IPS-20b (cell line): ENCODE measurements at regions not wholly inside any gene's neighbourhood (a gene's known extent, or its start where the extent isn't known, plus 50 kb on each side); places are given as distances from the start of the nearest gene placed in this dataset.

ENCODE experiments used
- H3K27ac ChIP-seq: one replicate; pipeline ENCODE4 v1.5.1; 2013; ENCODE audit warnings: low read length
- H3K27me3 ChIP-seq: 2 replicates; pipeline ENCODE4 v1.6.1; 2013; ENCODE audit warnings: mild to moderate bottlenecking, low read length, inconsistent platforms; ENCODE audit not compliant: insufficient read depth
- H3K36me3 ChIP-seq: 2 replicates; pipeline ENCODE4 v1.6.1; 2013; ENCODE audit warnings: low read depth, mild to moderate bottlenecking, inconsistent platforms, low read length, moderate library complexity; ENCODE audit not compliant: insufficient read depth
- H3K4me1 ChIP-seq: 2 replicates; pipeline ENCODE4 v1.6.1; 2013; ENCODE audit warnings: mild to moderate bottlenecking, control low read depth, inconsistent platforms, low read length, moderate library complexity; ENCODE audit not compliant: insufficient read depth
- H3K4me3 ChIP-seq: 2 replicates; pipeline ENCODE4 v1.5.1; 2013; ENCODE audit warnings: mild to moderate bottlenecking, low read length, inconsistent platforms
- H3K9ac ChIP-seq: 2 replicates; pipeline ENCODE4 v1.6.1; 2013; ENCODE audit warnings: low read depth, mild to moderate bottlenecking, inconsistent platforms, low read length, moderate library complexity
- H3K9me3 ChIP-seq: 2 replicates; pipeline ENCODE4 v1.6.1; 2013; ENCODE audit warnings: mild to moderate bottlenecking, low read depth, low read length, inconsistent platforms; ENCODE audit not compliant: insufficient read depth

DNA sequence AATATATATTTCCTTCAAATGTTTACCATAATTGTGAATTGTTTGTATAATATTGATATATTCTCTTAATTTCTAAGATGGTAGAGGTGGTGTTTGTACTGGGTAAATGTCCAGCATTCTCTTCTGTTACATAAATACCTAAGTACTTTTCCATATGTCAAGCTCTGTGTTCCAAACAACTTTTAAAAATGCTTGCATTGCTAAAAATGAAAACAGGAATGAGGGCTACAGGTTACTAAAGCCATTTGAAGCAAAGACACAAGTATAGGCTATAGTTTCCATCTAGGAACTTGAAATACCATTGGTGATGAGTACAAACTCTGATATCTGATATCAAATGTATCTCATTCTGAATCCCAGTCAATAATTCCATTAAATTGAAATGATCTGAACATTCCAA lies 233.6 kb upstream of the SORCS1 start:
- no peaks in the 10 kb centered on the region for H3K9me3 ChIP-seq
- H3K4me1 ChIP-seq: no peaks in the 10 kb centered on the region
- H3K36me3 ChIP-seq: no peaks in the 10 kb centered on the region
- no peak overlapping the region for H3K9ac ChIP-seq
- no peaks in the 10 kb centered on the region for H3K27me3 ChIP-seq
- no peak overlapping the region for H3K4me3 ChIP-seq
- H3K27ac ChIP-seq: no peak overlapping the region

DNA sequence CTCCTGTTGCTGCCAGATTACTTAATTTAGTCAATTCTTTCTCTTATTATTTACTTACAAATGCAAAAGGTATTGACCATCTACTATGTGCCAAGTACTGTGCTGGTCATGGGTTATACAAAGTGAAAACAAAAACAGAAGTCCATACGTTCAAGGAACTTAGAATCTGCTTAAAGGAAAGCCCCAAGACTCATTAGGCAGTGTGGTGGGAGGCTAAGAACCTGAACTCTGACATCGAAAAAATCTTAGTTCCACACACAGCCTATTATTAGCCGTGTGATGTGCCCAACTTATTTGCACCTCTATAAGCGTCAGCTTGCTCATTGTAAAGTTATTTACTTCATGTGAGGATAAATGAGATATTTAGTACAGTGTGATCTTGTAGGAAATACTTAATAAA lies 227.4 kb upstream of the SORCS1 start:
- H3K9me3 ChIP-seq: no peaks in the 10 kb centered on the region
- H3K4me3 ChIP-seq: no peak overlapping the region
- no peaks in the 10 kb centered on the region for H3K36me3 ChIP-seq
- H3K27me3 ChIP-seq: peaks cover 26% of the 10 kb centered on the region; the same call in 1 of the 2 replicates
- no peaks in the 10 kb centered on the region; the same call in 1 of the 2 replicates for H3K4me1 ChIP-seq
- H3K27ac ChIP-seq: no peak overlapping the region
- no peak overlapping the region for H3K9ac ChIP-seq

DNA sequence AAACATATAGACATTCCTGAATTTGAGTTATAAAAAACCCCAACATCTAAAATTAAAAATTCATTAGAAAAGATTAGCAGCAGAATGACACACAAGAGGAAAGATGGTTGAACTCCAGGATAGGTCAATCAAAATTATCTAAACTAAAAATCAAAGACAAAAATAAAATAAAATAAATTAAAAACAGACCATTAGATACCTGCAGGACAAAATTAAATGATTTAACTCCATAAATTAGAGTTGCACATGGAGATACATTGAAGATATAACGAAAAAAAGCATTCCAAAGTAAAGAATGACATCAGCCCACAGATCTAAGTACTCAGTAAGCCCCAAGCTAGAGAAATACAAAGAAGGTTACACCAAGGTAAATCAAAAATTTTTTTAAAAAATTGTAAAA lies 226.1 kb upstream of the SORCS1 start:
- no peak overlapping the region for H3K9ac ChIP-seq
- H3K27me3 ChIP-seq: peaks cover 26% of the 10 kb centered on the region; the same call in 1 of the 2 replicates
- no peak overlapping the region for H3K4me3 ChIP-seq
- no peaks in the 10 kb centered on the region for H3K36me3 ChIP-seq
- H3K9me3 ChIP-seq: no peaks in the 10 kb centered on the region
- H3K27ac ChIP-seq: no peak overlapping the region
- H3K4me1 ChIP-seq: no peaks in the 10 kb centered on the region; the same call in 1 of the 2 replicates

DNA sequence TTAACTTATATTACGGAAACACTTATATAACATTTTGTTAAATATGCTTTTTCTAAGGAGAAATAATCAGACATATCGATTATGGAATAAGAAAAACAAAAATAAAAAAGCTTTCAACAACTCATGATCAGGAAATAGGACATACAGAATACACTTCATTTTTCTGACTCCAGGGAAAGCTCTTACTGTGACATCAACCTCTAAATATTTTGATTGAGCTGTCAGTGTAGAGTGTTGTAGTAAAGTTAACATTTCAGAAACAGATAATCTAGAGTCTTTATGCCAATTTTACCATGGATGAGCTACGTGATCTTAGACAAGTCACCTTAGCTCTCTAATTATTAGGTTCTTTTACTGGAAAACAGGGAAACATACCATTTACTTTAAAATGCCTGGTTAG lies 218.9 kb upstream of the SORCS1 start:
- no peaks in the 10 kb centered on the region for H3K9me3 ChIP-seq
- H3K4me1 ChIP-seq: no peaks in the 10 kb centered on the region
- no peak overlapping the region for H3K27ac ChIP-seq
- H3K9ac ChIP-seq: no peak overlapping the region
- no peaks in the 10 kb centered on the region for H3K36me3 ChIP-seq
- no peak overlapping the region for H3K4me3 ChIP-seq
- peaks cover 9% of the 10 kb centered on the region; the same call in 1 of the 2 replicates for H3K27me3 ChIP-seq

DNA sequence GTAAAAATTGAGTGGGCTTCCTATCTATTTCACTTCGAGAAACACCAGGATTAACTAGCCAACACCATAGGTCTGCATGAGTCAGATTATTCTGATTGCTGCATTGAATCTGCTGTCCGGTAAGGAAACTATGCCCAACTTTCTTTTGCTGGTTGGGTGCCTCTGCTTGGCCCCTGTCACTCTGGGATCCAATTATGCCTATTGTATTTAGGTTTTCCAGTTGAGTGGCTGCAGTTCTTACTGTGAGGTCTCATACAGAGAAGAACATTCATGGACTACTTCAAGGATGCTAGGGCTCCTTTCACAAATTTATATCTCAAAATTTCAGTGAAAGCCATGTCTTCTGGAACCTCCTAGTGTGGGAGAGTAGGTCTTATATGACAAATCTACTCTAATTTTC lies 215.1 kb upstream of the SORCS1 start:
- no peak overlapping the region for H3K9ac ChIP-seq
- no peaks in the 10 kb centered on the region for H3K27me3 ChIP-seq
- H3K4me1 ChIP-seq: no peaks in the 10 kb centered on the region
- no peak overlapping the region for H3K4me3 ChIP-seq
- H3K9me3 ChIP-seq: no peaks in the 10 kb centered on the region
- no peak overlapping the region for H3K27ac ChIP-seq
- no peaks in the 10 kb centered on the region for H3K36me3 ChIP-seq

DNA sequence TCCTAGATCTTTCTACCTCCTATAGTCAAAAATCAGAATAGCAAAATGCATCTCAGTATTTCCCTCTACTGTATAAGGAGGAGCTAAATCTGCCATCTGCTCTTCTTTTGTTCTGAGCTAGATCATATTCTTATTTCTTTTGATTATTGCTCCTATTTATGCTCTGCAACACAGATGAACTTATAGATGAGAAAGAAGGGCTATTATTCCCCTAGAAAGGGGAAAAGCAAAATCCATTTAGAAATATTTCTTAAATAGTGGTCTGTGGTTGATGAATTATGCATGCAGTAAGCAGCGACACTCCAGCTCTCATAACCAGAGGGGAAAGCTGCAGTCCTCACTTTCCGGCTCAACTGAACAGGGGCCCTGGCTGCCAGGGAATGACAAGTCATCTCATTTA lies 207.3 kb upstream of the SORCS1 start:
- H3K9me3 ChIP-seq: no peaks in the 10 kb centered on the region
- no peak overlapping the region for H3K9ac ChIP-seq
- H3K36me3 ChIP-seq: no peaks in the 10 kb centered on the region
- H3K4me1 ChIP-seq: no peaks in the 10 kb centered on the region
- no peak overlapping the region for H3K27ac ChIP-seq
- H3K27me3 ChIP-seq: no peaks in the 10 kb centered on the region
- H3K4me3 ChIP-seq: no peak overlapping the region

DNA sequence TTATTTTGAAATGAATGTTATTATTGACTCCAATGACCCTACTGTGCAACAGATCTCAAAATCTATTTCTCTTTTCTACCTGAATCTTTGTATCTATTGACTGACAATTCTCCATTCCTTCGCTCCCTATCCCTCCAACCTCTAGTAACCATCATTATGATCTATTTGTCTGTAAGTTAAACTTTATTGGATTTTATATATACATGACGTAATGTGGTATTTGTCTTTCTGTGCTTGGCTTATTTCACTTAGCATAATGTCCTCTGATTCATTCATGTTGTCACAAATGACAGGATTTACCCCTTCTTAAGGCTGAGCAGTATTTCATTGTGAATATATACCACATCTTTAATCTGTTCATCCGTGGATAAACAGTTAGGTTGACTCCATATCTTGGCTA lies 200.4 kb upstream of the SORCS1 start:
- no peak overlapping the region for H3K27ac ChIP-seq
- H3K4me1 ChIP-seq: no peaks in the 10 kb centered on the region
- no peak overlapping the region for H3K9ac ChIP-seq
- no peaks in the 10 kb centered on the region for H3K9me3 ChIP-seq
- H3K36me3 ChIP-seq: no peaks in the 10 kb centered on the region
- no peaks in the 10 kb centered on the region for H3K27me3 ChIP-seq
- no peak overlapping the region for H3K4me3 ChIP-seq

DNA sequence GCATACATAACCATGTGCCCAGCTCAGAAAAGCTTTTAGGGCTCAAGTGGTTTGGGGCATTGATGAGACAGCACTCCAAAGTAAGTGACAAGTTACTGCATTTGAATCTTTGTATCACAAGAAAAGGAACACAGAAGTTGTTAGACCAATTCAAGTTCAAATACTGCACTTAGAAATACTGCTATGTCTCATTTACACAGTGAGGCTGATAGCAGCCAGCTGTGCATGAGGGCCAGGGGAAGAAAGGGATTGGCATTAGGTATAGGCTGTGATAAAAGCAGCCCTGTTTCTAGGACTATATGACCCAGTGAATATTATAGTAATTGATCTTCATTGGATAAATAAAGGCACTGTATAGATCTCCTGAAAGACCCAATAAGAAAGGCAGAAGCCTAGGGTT lies 197.8 kb upstream of the SORCS1 start:
- H3K9me3 ChIP-seq: no peaks in the 10 kb centered on the region
- no peak overlapping the region for H3K27ac ChIP-seq
- no peaks in the 10 kb centered on the region for H3K36me3 ChIP-seq
- H3K27me3 ChIP-seq: no peaks in the 10 kb centered on the region
- H3K4me3 ChIP-seq: no peak overlapping the region
- H3K4me1 ChIP-seq: no peaks in the 10 kb centered on the region
- H3K9ac ChIP-seq: no peak overlapping the region

DNA sequence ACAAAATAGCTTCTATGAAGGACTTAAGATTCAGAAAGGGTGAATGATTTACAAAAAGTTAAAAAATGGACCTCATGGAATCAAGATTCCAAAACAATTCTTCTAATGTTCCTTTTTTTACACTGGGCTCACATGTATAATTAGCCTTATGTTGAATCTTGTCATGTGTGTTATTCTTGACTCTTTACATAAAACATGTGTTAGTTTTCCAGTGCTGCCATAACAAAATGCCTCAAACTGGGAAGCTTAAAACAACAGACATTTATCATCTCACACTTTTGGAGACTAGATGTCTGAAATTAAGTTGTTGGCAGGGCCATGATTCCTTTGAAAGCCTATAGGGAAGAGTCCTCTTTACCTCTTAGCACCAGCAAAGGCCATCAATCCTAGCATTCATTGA lies 192.5 kb upstream of the SORCS1 start:
- H3K9ac ChIP-seq: no peak overlapping the region
- H3K4me3 ChIP-seq: no peak overlapping the region
- H3K9me3 ChIP-seq: no peaks in the 10 kb centered on the region
- no peaks in the 10 kb centered on the region for H3K27me3 ChIP-seq
- H3K27ac ChIP-seq: no peak overlapping the region
- no peaks in the 10 kb centered on the region for H3K4me1 ChIP-seq
- no peaks in the 10 kb centered on the region for H3K36me3 ChIP-seq

DNA sequence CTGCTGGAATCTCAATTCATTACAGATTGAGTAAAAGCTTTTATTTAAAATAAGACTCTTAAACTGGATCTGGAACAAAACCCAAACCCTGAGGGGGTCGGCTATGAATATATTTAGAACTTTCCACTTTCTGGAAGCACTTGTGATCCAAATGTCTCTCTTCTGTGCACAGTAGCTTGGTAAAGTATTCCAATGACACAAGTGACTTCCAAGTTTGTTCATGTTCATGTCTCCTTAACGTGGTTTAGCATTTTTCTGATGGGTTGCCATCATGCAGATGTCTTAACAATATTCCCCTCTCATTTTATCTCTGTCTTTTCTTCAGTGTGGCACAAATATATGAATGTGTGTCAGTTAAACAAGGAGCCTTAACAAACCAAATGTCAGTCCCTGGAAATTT lies 191.9 kb upstream of the SORCS1 start:
- Histone ChIP-seq H3K9ac (no peak overlapping the region), H3K4me1 (no peaks in the 10 kb centered on the region), H3K27me3 (no peaks in the 10 kb centered on the region), H3K4me3 (no peak overlapping the region), H3K9me3 (no peaks in the 10 kb centered on the region), H3K36me3 (no peaks in the 10 kb centered on the region), H3K27ac (no peak overlapping the region)

DNA sequence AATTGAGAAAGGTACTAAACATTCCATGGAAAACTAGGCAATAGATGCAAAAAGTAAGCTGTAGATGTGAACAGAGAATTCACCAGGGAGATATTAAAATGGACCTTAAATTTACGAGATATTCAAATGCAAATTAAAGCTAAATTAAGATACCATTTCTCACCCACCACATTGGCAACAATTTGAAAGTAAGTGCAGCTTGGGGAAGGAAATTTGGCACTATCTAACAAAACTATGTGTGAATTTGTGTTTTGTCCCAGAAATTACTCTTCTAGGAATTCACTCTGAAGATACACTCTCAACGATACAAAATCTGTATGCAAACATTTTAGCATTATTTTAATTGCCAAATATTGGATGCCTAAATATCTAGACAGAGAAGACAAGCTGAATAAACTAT lies 178.2 kb upstream of the SORCS1 start:
- Histone ChIP-seq H3K27ac (no peak overlapping the region), H3K9ac (no peak overlapping the region), H3K36me3 (no peaks in the 10 kb centered on the region), H3K27me3 (no peaks in the 10 kb centered on the region), H3K9me3 (no peaks in the 10 kb centered on the region; the same call in 1 of the 2 replicates), H3K4me3 (no peak overlapping the region), H3K4me1 (no peaks in the 10 kb centered on the region)

DNA sequence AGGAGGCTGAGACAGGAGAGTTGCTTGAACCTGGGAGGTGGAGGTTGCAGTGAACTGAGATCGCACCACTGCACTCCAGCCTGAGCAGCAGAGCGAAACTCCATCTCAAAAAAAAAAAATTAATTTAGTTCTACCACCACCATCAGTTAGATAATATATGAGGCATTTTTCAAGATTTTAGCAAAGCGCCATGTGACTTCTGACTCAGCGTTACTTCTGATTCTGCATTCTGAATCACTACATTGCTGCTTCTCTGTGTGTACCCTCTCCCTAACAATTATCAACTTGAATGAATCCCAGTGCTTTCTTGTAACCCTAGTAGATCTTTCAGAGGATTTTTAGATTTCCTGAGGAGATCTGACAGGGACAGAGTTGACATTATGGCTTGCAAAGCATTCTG lies 176.8 kb upstream of the SORCS1 start:
- H3K27me3 ChIP-seq: no peaks in the 10 kb centered on the region
- H3K27ac ChIP-seq: no peak overlapping the region
- no peak overlapping the region for H3K9ac ChIP-seq
- H3K9me3 ChIP-seq: no peaks in the 10 kb centered on the region; the same call in 1 of the 2 replicates
- no peak overlapping the region for H3K4me3 ChIP-seq
- H3K4me1 ChIP-seq: no peaks in the 10 kb centered on the region
- no peaks in the 10 kb centered on the region for H3K36me3 ChIP-seq

DNA sequence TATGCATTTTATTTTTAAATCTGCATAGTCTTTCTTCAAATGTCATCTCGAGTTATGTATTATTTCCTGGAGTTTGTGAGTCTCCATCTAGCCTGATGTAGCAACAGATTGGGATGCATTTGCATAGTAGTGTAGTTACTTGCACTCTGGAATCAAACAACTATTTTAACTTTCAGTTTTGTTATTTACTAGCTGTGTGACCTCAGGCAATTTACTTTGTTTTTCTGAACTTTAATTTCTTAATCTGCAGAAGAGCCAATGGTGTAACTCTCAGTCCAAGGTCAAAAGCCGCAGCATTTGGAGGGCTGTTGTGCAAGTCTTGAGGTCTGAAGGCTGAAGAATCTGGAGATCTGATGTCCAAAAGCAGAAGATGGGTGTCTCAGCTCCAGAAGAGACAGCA lies 175.8 kb upstream of the SORCS1 start:
- Histone ChIP-seq H3K9me3 (no peaks in the 10 kb centered on the region; the same call in 1 of the 2 replicates), H3K4me1 (no peaks in the 10 kb centered on the region), H3K27ac (no peak overlapping the region), H3K4me3 (no peak overlapping the region), H3K9ac (no peak overlapping the region), H3K36me3 (no peaks in the 10 kb centered on the region), H3K27me3 (no peaks in the 10 kb centered on the region)
